ENCODE measurements at regions not wholly inside any gene's neighbourhood (a gene's known extent, or its start where the extent isn't known, plus 50 kb on each side); places are given as distances from the start of the nearest gene placed in this dataset.
"Not testable (repeated sequence)": the region's sequence is repeated elsewhere in the genome, so short reads cannot be mapped to it uniquely, and the experiment has no call there.

GRCh38 chrX:1027680-1028079 is 184.8 kb downstream of the CRLF2 start:
- no peak overlapping the region for H3K27ac ChIP-seq
- ATAC-seq (no peak), DNase-seq (no peak)
- H3K4me1 ChIP-seq, result no peaks in the 10 kb centered on the region
- H3K4me3 ChIP-seq, result no peak overlapping the region
- intact Hi-C loops (cut with DNase I), result no loop called here
- TF ChIP-seq, protein P1, sequence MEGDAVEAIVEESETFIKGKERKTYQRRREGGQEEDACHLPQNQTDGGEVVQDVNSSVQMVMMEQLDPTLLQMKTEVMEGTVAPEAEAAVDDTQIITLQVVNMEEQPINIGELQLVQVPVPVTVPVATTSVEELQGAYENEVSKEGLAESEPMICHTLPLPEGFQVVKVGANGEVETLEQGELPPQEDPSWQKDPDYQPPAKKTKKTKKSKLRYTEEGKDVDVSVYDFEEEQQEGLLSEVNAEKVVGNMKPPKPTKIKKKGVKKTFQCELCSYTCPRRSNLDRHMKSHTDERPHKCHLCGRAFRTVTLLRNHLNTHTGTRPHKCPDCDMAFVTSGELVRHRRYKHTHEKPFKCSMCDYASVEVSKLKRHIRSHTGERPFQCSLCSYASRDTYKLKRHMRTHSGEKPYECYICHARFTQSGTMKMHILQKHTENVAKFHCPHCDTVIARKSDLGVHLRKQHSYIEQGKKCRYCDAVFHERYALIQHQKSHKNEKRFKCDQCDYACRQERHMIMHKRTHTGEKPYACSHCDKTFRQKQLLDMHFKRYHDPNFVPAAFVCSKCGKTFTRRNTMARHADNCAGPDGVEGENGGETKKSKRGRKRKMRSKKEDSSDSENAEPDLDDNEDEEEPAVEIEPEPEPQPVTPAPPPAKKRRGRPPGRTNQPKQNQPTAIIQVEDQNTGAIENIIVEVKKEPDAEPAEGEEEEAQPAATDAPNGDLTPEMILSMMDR (IDR thresholded peaks at IDR 0.05), result no peak
- no peaks in the 10 kb centered on the region for H3K36me3 ChIP-seq (ENCODE audit: insufficient read depth in 1 of 2, low read depth in 1 of 2)
- H3K27me3 ChIP-seq (ENCODE audit: insufficient read depth in 3 of 3, low read length in 2 of 3), result peaks cover 0 to 4% (median 0%) of the 10 kb centered on the region in 3 donors
- H3K9me3 ChIP-seq, result no peaks in the 10 kb centered on the region

DNA sequence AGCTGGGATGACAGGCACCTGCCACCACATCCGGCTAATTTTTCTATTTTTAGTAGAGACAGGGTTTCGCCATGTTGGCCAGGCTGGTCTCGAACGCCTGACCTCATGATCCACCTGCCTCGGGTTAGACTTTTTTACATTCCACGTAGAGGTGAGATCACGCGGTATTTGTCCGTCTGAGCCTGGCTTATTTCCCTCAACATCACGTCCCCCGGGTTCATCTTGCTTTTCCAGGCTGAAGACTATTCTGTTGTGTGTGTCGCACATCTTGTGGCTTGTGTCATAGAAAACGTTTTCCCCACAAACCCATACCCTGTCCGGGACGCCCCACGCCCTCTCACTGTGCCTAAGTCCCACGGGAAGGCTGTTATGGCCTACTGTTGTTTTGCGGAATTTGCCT is 185.3 kb downstream of the CRLF2 start:
- 75 to 80% (median 77%) methylated on average over 18 of the region's 18 CpGs for whole genome bisulfite sequencing, 3 donors
- H3K4me3 ChIP-seq, result no peak overlapping the region
- H3K27me3 ChIP-seq (ENCODE audit: insufficient read depth in 3 of 3, low read length in 2 of 3), result peaks cover 0 to 4% (median 0%) of the 10 kb centered on the region in 3 donors
- ATAC-seq (no peak), DNase-seq (no peak)
- no peaks in the 10 kb centered on the region for H3K9me3 ChIP-seq
- TF ChIP-seq, protein P1 (IDR thresholded peaks at IDR 0.05), result no peak
- no peak overlapping the region for H3K27ac ChIP-seq
- H3K36me3 ChIP-seq (ENCODE audit: insufficient read depth in 1 of 2, low read depth in 1 of 2), result no peaks in the 10 kb centered on the region
- H3K4me1 ChIP-seq, result no peaks in the 10 kb centered on the region
- intact Hi-C loops (cut with DNase I), result no loop called here

DNA sequence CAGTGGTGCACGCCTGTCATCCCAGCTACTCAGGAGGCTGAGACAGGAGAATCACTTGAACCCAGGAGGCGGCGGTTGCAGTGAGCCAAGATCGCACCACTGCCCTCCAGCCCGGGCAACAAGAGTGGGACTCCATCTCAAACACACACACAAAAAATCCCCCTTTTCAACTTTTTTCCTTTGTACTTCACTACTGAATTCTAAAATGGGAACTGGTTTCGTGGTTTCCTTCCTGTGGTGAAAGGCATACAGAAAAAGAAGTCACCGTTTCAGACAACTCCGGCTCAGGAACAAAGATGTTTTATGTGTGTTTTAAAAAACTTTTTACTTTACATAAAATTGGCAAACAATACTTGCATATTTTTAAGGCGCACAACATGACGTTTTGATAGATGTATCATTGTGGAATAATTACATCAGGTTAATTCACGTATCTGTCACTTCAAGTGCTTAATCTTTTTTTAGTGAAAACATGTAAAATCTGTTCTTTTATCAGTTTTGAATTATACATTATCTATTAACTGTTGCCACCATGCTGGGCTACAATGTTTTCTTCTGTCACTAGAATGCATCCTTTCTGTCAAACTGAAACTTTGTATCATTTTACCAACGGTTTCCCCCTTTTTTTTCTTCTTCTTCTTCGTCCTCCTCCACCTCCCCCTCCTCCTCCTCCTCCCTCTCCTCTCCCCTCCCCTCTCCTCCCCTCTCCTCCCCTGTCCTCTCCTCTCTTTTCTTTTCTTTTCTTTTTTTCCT is 186.0 kb downstream of the CRLF2 start:
- TF ChIP-seq, protein P1 (IDR thresholded peaks at IDR 0.05), result no peak
- Histone ChIP-seq H3K9me3 (no peaks in the 10 kb centered on the region), H3K4me1 (no peaks in the 10 kb centered on the region), H3K36me3 (ENCODE audit: insufficient read depth in 1 of 2, low read depth in 1 of 2) (no peaks in the 10 kb centered on the region), H3K27me3 (ENCODE audit: insufficient read depth in 3 of 3, low read length in 2 of 3) (peaks cover 0 to 4% (median 0%) of the 10 kb centered on the region in 3 donors), H3K4me3 (no peak overlapping the region), H3K27ac (no peak overlapping the region)
- DNase-seq (no peak), ATAC-seq (no peak)
- WGBS, 3 donors, result 60 to 62% (median 61%) methylated on average over 13 of the region's 13 CpGs
- intact Hi-C loops (cut with DNase I), result no loop called here

GRCh38 chrX:1025413-1025812 is 187.0 kb downstream of the CRLF2 start:
- Histone ChIP-seq H3K4me1 (no peaks in the 10 kb centered on the region), H3K36me3 (ENCODE audit: insufficient read depth in 1 of 2, low read depth in 1 of 2) (no peaks in the 10 kb centered on the region), H3K27me3 (ENCODE audit: insufficient read depth in 3 of 3, low read length in 2 of 3) (peaks cover 0 to 4% (median 0%) of the 10 kb centered on the region in 3 donors), H3K27ac (no peak overlapping the region), H3K9me3 (peaks cover 4% of the 10 kb centered on the region), H3K4me3 (no peak overlapping the region)
- TF ChIP-seq, protein P1 (IDR thresholded peaks at IDR 0.05), result no peak
- WGBS, 3 donors, result 31 to 39% (median 35%) methylated on average over 11 of the region's 11 CpGs
- ATAC-seq (no peak), DNase-seq (no peak)
- intact Hi-C loops (cut with DNase I), result no loop called here

DNA sequence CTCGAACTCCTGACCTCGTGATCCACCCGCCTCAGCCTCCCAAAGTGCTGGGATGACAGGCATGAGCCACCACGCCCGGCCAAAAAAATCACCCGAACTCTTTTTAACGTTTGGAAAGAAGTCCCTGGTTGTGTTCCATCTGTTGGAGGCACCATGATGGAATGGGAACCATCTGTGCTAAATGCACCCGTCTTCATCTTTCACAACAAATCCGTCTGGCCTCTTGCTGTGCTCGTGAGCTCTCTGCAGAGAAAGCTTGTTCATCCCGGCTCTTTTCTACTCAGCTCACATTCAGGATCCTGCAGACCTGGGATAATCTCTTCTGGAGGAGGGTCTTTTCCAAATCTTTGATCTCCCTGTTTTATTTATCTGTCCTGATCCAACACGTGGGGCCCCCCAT is 188.8 kb downstream of the CRLF2 start:
- Histone ChIP-seq H3K4me3 (no peak overlapping the region), H3K4me1 (no peaks in the 10 kb centered on the region), H3K9me3 (peaks cover 4% of the 10 kb centered on the region), H3K36me3 (ENCODE audit: insufficient read depth in 1 of 2, low read depth in 1 of 2) (no peaks in the 10 kb centered on the region), H3K27me3 (ENCODE audit: insufficient read depth in 3 of 3, low read length in 2 of 3) (peaks cover 0 to 4% (median 0%) of the 10 kb centered on the region in 3 donors), H3K27ac (no peak overlapping the region)
- DNase-seq (no peak), ATAC-seq (no peak)
- intact Hi-C loops (cut with DNase I), result no loop called here
- TF ChIP-seq, protein P1 (IDR thresholded peaks at IDR 0.05), result no peak
- 36 to 47% (median 37%) methylated on average over 12 of the region's 12 CpGs for WGBS, 3 donors

- WGBS, 3 donors, result 93 to 96% (median 95%) methylated on average over 8 to 9 of the region's 9 CpGs
- DNase-seq; ATAC-seq; H3K4me3 ChIP-seq; H3K27me3 ChIP-seq (ENCODE audit: insufficient read depth in 3 of 3, low read length in 2 of 3); H3K27ac ChIP-seq; H3K4me1 ChIP-seq; H3K36me3 ChIP-seq (ENCODE audit: insufficient read depth in 1 of 2, low read depth in 1 of 2); H3K9me3 ChIP-seq; intact Hi-C loops (cut with DNase I): not testable (repeated sequence)
Measured at GRCh38 chrX:1021314-1021993, 191.0 kb downstream of the CRLF2 start.
